ENCODE measurements at regions not wholly inside any gene's neighbourhood (a gene's known extent, or its start where the extent isn't known, plus 50 kb on each side); places are given as distances from the start of the nearest gene placed in this dataset.

GRCh38 chr4:125940426-125940825 is 625.7 kb downstream of the FAT4 start:
- no peak overlapping the region for H3K4me3 ChIP-seq
- H3K79me2 ChIP-seq (ENCODE audit: insufficient read depth) = no peaks in the 10 kb centered on the region
- no peaks in the 10 kb centered on the region for H3K36me3 ChIP-seq (ENCODE audit: low read depth)
- WGBS, 2 experiments (ENCODE audit: low coverage in 1 of 2, low lambda C conversion rate in 2 of 2, missing lambda C conversion rate in 2 of 2) = 47 to 52% methylated on average over 2 of the region's 2 CpGs
- no peaks in the 10 kb centered on the region for H3K9me3 ChIP-seq (ENCODE audit: low read depth)
- DNase-seq = no peak
- no peaks in the 10 kb centered on the region for H3K4me1 ChIP-seq (ENCODE audit: insufficient read depth)
- no peak for TF ChIP-seq EZH2 (IDR thresholded peaks at IDR 0.05; ENCODE audit: insufficient read depth, poor library complexity, severe bottlenecking)
- no peak for TF ChIP-seq EZH2phosphoT487 (IDR thresholded peaks at IDR 0.05; ENCODE audit: insufficient read depth, low read depth)
- no peak overlapping the region for H3K9ac ChIP-seq
- no peak overlapping the region for H3K27ac ChIP-seq
- no peak overlapping the region for H3K4me2 ChIP-seq (ENCODE audit: unreplicated experiment)
- H3K27me3 ChIP-seq (replicated peaks; ENCODE audit: insufficient read depth) = no peaks in the 10 kb centered on the region
- H3K9me2 ChIP-seq (ENCODE audit: insufficient read depth) = no peaks in the 10 kb centered on the region
- H3F3A ChIP-seq (ENCODE audit: insufficient read depth) = no peaks in the 10 kb centered on the region
- no peak overlapping the region for H2AFZ ChIP-seq
- in situ Hi-C loops (cut with MboI) = no loop called here
- no peaks in the 10 kb centered on the region for H4K20me1 ChIP-seq (ENCODE audit: insufficient read depth)

- H3K4me1 ChIP-seq (ENCODE audit: insufficient read depth) = no peaks in the 10 kb centered on the region
- TF ChIP-seq EZH2phosphoT487 (IDR thresholded peaks at IDR 0.05; ENCODE audit: insufficient read depth, low read depth) = no peak
- no peak for TF ChIP-seq EZH2 (IDR thresholded peaks at IDR 0.05; ENCODE audit: insufficient read depth, poor library complexity, severe bottlenecking)
- H2AFZ ChIP-seq = no peak overlapping the region
- WGBS, 2 experiments (ENCODE audit: low coverage in 1 of 2, low lambda C conversion rate in 2 of 2, missing lambda C conversion rate in 2 of 2) = 78% methylated on average over 2 of the region's 2 CpGs
- no peak for DNase-seq
- H3K9me2 ChIP-seq (ENCODE audit: insufficient read depth) = no peaks in the 10 kb centered on the region
- in situ Hi-C loops (cut with MboI) = no loop called here
- no peak overlapping the region for H3K4me2 ChIP-seq (ENCODE audit: unreplicated experiment)
- no peaks in the 10 kb centered on the region for H3K79me2 ChIP-seq (ENCODE audit: insufficient read depth)
- H3K27ac ChIP-seq = no peak overlapping the region
- H3F3A ChIP-seq (ENCODE audit: insufficient read depth) = no peaks in the 10 kb centered on the region
- H3K4me3 ChIP-seq = no peak overlapping the region
- H3K27me3 ChIP-seq (replicated peaks; ENCODE audit: insufficient read depth) = no peaks in the 10 kb centered on the region
- no peaks in the 10 kb centered on the region for H3K9me3 ChIP-seq (ENCODE audit: low read depth)
- no peak overlapping the region for H3K9ac ChIP-seq
- H3K36me3 ChIP-seq (ENCODE audit: low read depth) = no peaks in the 10 kb centered on the region
- no peaks in the 10 kb centered on the region for H4K20me1 ChIP-seq (ENCODE audit: insufficient read depth)
Measured at GRCh38 chr4:125944966-125945365, 630.2 kb downstream of the FAT4 start.

GRCh38 chr4:125948021-125948420 is 633.3 kb downstream of the FAT4 start:
- H3K4me2 ChIP-seq (ENCODE audit: unreplicated experiment) = no peak overlapping the region
- in situ Hi-C loops (cut with MboI) = no loop called here
- no peak for DNase-seq
- peaks cover 10% of the 10 kb centered on the region for H3F3A ChIP-seq (ENCODE audit: insufficient read depth)
- H3K79me2 ChIP-seq (ENCODE audit: insufficient read depth) = no peaks in the 10 kb centered on the region
- no peaks in the 10 kb centered on the region for H3K9me2 ChIP-seq (ENCODE audit: insufficient read depth)
- WGBS, 2 experiments (ENCODE audit: low coverage in 1 of 2, low lambda C conversion rate in 2 of 2, missing lambda C conversion rate in 2 of 2) = 10 to 13% methylated on average over 4 of the region's 4 CpGs
- H4K20me1 ChIP-seq (ENCODE audit: insufficient read depth) = no peaks in the 10 kb centered on the region
- H3K27ac ChIP-seq = no peak overlapping the region
- no peaks in the 10 kb centered on the region for H3K27me3 ChIP-seq (replicated peaks; ENCODE audit: insufficient read depth)
- no peaks in the 10 kb centered on the region for H3K36me3 ChIP-seq (ENCODE audit: low read depth)
- no peak overlapping the region for H3K9ac ChIP-seq
- TF ChIP-seq EZH2 (IDR thresholded peaks at IDR 0.05; ENCODE audit: insufficient read depth, poor library complexity, severe bottlenecking) = no peak
- no peaks in the 10 kb centered on the region for H3K9me3 ChIP-seq (ENCODE audit: low read depth)
- peak overlapping the region; percentile 51 for H2AFZ ChIP-seq
- peaks cover 13% of the 10 kb centered on the region for H3K4me1 ChIP-seq (ENCODE audit: insufficient read depth)
- H3K4me3 ChIP-seq = no peak overlapping the region

- H2AFZ ChIP-seq = no peak overlapping the region
- H3K9ac ChIP-seq = no peak overlapping the region
- whole genome bisulfite sequencing, 2 experiments (ENCODE audit: low coverage in 1 of 2, low lambda C conversion rate in 2 of 2, missing lambda C conversion rate in 2 of 2) = 33 to 40% methylated on average over 1 of the region's 1 CpG
- no peaks in the 10 kb centered on the region for H4K20me1 ChIP-seq (ENCODE audit: insufficient read depth)
- H3K36me3 ChIP-seq (ENCODE audit: low read depth) = no peaks in the 10 kb centered on the region
- no peak overlapping the region for H3K4me2 ChIP-seq (ENCODE audit: unreplicated experiment)
- no peak for TF ChIP-seq EZH2 (IDR thresholded peaks at IDR 0.05; ENCODE audit: insufficient read depth, poor library complexity, severe bottlenecking)
- no peak for TF ChIP-seq EZH2phosphoT487 (IDR thresholded peaks at IDR 0.05; ENCODE audit: insufficient read depth, low read depth)
- no peaks in the 10 kb centered on the region for H3K27me3 ChIP-seq (replicated peaks; ENCODE audit: insufficient read depth)
- no peaks in the 10 kb centered on the region; the same call in 1 of the 2 replicates for H3K9me2 ChIP-seq (ENCODE audit: insufficient read depth)
- in situ Hi-C loops (cut with MboI) = no loop called here
- H3F3A ChIP-seq (ENCODE audit: insufficient read depth) = peaks cover 10% of the 10 kb centered on the region
- peaks cover 13% of the 10 kb centered on the region for H3K4me1 ChIP-seq (ENCODE audit: insufficient read depth)
- no peak overlapping the region for H3K27ac ChIP-seq
- no peaks in the 10 kb centered on the region for H3K79me2 ChIP-seq (ENCODE audit: insufficient read depth)
- H3K9me3 ChIP-seq (ENCODE audit: low read depth) = no peaks in the 10 kb centered on the region
- H3K4me3 ChIP-seq = no peak overlapping the region
- DNase-seq = peak; percentile 70
Measured at GRCh38 chr4:125951261-125951887, 636.6 kb downstream of the FAT4 start.

GRCh38 chr4:125952631-125953030 is 637.9 kb downstream of the FAT4 start:
- Histone ChIP-seq H3K79me2 (ENCODE audit: insufficient read depth) (no peaks in the 10 kb centered on the region), H3F3A (ENCODE audit: insufficient read depth) (peaks cover 10% of the 10 kb centered on the region), H3K27ac (no peak overlapping the region), H3K4me3 (no peak overlapping the region), H3K9me3 (ENCODE audit: low read depth) (no peaks in the 10 kb centered on the region), H3K36me3 (ENCODE audit: low read depth) (no peaks in the 10 kb centered on the region), H2AFZ (no peak overlapping the region), H3K27me3 (replicated peaks; ENCODE audit: insufficient read depth) (no peaks in the 10 kb centered on the region), H3K4me2 (ENCODE audit: unreplicated experiment) (no peak overlapping the region), H3K9me2 (ENCODE audit: insufficient read depth) (no peaks in the 10 kb centered on the region; the same call in 1 of the 2 replicates), H3K4me1 (ENCODE audit: insufficient read depth) (peaks cover 13% of the 10 kb centered on the region), H3K9ac (no peak overlapping the region), H4K20me1 (ENCODE audit: insufficient read depth) (no peaks in the 10 kb centered on the region)
- TF ChIP-seq EZH2phosphoT487 (IDR thresholded peaks at IDR 0.05; ENCODE audit: insufficient read depth, low read depth) (no peak), EZH2 (IDR thresholded peaks at IDR 0.05; ENCODE audit: insufficient read depth, poor library complexity, severe bottlenecking) (no peak)
- DNase-seq = no peak
- in situ Hi-C loops (cut with MboI) = no loop called here

All from GM23248 (cell line).